Upper lobe of left lung (tissue), 4 donors: ENCODE measurements at regions not wholly inside any gene's neighbourhood (a gene's known extent, or its start where the extent isn't known, plus 50 kb on each side); places are given as distances from the start of the nearest gene placed in this dataset.

Source experiments
- EP300 ChIP-seq, 4 donors: sonication (generic); formaldehyde crosslinking; IDR thresholded peaks; one replicate each; pipeline ENCODE4 v1.5.1; 2017; ENCODE audit warnings: antibody characterized with exemption in 4 of 4, control low read depth in 2 of 4
- POLR2A ChIP-seq, 4 donors: fragments of 450-650 bp; IDR thresholded peaks; one replicate each; pipeline ENCODE4 v1.5.1; 2016 to 2017; ENCODE audit warnings: antibody characterized with exemption in 4 of 4, mild to moderate bottlenecking in 2 of 4
- POLR2AphosphoS5 ChIP-seq, 2 donors: sonication (generic); formaldehyde crosslinking; IDR thresholded peaks; one replicate each; pipeline ENCODE4 v1.5.1; 2017; ENCODE audit warnings: antibody characterized with exemption in 2 of 2
- TF ChIP-seq, protein P1 (sequence below), 6 experiments: fragments of 450-650 bp in 4 of 6; fragments of 200-600 bp in 2 of 6; sonication (generic) in 2 of 6; IDR thresholded peaks; one replicate each; pipeline ENCODE4 v1.5.1; 2016 to 2019; ENCODE audit warnings: antibody characterized with exemption in 6 of 6

GRCh38 chr13:73254827-73255226 lies 196.0 kb downstream of the KLF5 start:
- TF ChIP-seq, protein P1, sequence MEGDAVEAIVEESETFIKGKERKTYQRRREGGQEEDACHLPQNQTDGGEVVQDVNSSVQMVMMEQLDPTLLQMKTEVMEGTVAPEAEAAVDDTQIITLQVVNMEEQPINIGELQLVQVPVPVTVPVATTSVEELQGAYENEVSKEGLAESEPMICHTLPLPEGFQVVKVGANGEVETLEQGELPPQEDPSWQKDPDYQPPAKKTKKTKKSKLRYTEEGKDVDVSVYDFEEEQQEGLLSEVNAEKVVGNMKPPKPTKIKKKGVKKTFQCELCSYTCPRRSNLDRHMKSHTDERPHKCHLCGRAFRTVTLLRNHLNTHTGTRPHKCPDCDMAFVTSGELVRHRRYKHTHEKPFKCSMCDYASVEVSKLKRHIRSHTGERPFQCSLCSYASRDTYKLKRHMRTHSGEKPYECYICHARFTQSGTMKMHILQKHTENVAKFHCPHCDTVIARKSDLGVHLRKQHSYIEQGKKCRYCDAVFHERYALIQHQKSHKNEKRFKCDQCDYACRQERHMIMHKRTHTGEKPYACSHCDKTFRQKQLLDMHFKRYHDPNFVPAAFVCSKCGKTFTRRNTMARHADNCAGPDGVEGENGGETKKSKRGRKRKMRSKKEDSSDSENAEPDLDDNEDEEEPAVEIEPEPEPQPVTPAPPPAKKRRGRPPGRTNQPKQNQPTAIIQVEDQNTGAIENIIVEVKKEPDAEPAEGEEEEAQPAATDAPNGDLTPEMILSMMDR (IDR thresholded peaks at IDR 0.05), result no peak
- TF ChIP-seq POLR2AphosphoS5 (IDR thresholded peaks at IDR 0.05) (no peak), POLR2A (IDR thresholded peaks at IDR 0.05) (no peak), EP300 (IDR thresholded peaks at IDR 0.05) (no peak)
